GM19463 (cell line): ENCODE measurements at regions not wholly inside any gene's neighbourhood (a gene's known extent, or its start where the extent isn't known, plus 50 kb on each side); places are given as distances from the start of the nearest gene placed in this dataset.

Experiments
- ATAC-seq: cut with Tn5 transposase; IDR thresholded peaks from one replicate; pipeline ENCODE4 v1.9.1; 2021; ENCODE audit warnings: mild to moderate bottlenecking, moderate library complexity; ENCODE audit not compliant: unreplicated experiment

GRCh38 chr1:188895611-188896010 lies 1582.1 kb downstream of the BRINP3 start:
- ATAC-seq = no peak

GRCh38 chr1:188903241-188903640 lies 1574.4 kb downstream of the BRINP3 start:
- no peak for ATAC-seq

GRCh38 chr1:188904201-188904600 lies 1573.5 kb downstream of the BRINP3 start:
- ATAC-seq = no peak

GRCh38 chr1:188906921-188907641 lies 1570.6 kb downstream of the BRINP3 start:
- no peak for ATAC-seq

GRCh38 chr1:188930382-188930781 lies 1547.3 kb downstream of the BRINP3 start:
- ATAC-seq = no peak

- no peak for ATAC-seq
Observed at GRCh38 chr1:188931506-188931905, 1546.2 kb downstream of the BRINP3 start.

GRCh38 chr1:188937965-188938551 lies 1539.6 kb downstream of the BRINP3 start:
- no peak for ATAC-seq

GRCh38 chr1:188941986-188942385 lies 1535.7 kb downstream of the BRINP3 start:
- no peak for ATAC-seq

- ATAC-seq = no peak
Observed at GRCh38 chr1:188949701-188950100, 1528.0 kb downstream of the BRINP3 start.

- ATAC-seq = no peak
Observed at GRCh38 chr1:188958461-188959115, 1519.1 kb downstream of the BRINP3 start.

- no peak for ATAC-seq
Observed at GRCh38 chr1:188986745-188987417, 1490.8 kb downstream of the BRINP3 start.

- ATAC-seq = no peak
Observed at GRCh38 chr1:188988589-188988988, 1489.1 kb downstream of the BRINP3 start.

GRCh38 chr1:188991221-188991930 lies 1486.3 kb downstream of the BRINP3 start:
- ATAC-seq = no peak

GRCh38 chr1:189007824-189008223 lies 1469.8 kb downstream of the BRINP3 start:
- ATAC-seq = no peak

GRCh38 chr1:189021577-189021976 lies 1456.1 kb downstream of the BRINP3 start:
- ATAC-seq = no peak

- ATAC-seq = no peak
Observed at GRCh38 chr1:189022015-189022414, 1455.6 kb downstream of the BRINP3 start.

GRCh38 chr1:189027512-189027911 lies 1450.2 kb downstream of the BRINP3 start:
- ATAC-seq = no peak

GRCh38 chr1:189033169-189033568 lies 1444.5 kb downstream of the BRINP3 start:
- ATAC-seq = no peak

- no peak for ATAC-seq
Observed at GRCh38 chr1:189036628-189037027, 1441.0 kb downstream of the BRINP3 start.

GRCh38 chr1:189046127-189046526 lies 1431.5 kb downstream of the BRINP3 start:
- no peak for ATAC-seq

GRCh38 chr1:189084811-189085210 lies 1392.9 kb downstream of the BRINP3 start:
- no peak for ATAC-seq
